K562 (cell line): ENCODE measurements at regions not wholly inside any gene's neighbourhood (a gene's known extent, or its start where the extent isn't known, plus 50 kb on each side); places are given as distances from the start of the nearest gene placed in this dataset.

Source experiments
- ATAC-seq: fragments of 200-7000 bp; cut with Tn5 transposase; 3 replicates; pipeline ENCODE4 v1.9.1; 2020; ENCODE audit warnings: moderate library complexity
- BruUV-seq: library from RNA; stranded (reverse); fragments of 400-500 nt; replicated peaks from 2 replicates; lab custom pipeline; 2021; lab: Mats Ljungman, UMichigan
- CTCF ChIA-PET: fragments of 300-600 bp; formaldehyde crosslinking; extraction: SDS; loops from one replicate; lab custom pipeline; 2021; ENCODE audit warnings: low intra/inter-chr PET ratio; lab: Yijun Ruan, JAX
- POLR2A ChIA-PET: fragments of 300-600, 350-650 bp; sonication (Branson Sonifier 250); formaldehyde crosslinking; extraction: SDS; loops from one replicate; lab custom pipeline; 2021; ENCODE audit warnings: antibody characterized with exemption, inconsistent platforms; lab: Yijun Ruan, JAX
- DNase-seq, 4 experiments: peaks; one replicate each; pipeline versions ENCODE4 v3.0.0 to v3.0.0-alpha.2; 2011 to 2018; ENCODE audit warnings: low spot score in 3 of 4, mixed read lengths in 3 of 4; ENCODE audit errors: extremely low read depth in 1 of 4
- FAIRE-seq: peaks from 2 replicates; lab custom pipeline; 2011; peaks lifted over from hg19 to GRCh38; lab: Jason Lieb, UNC
- H2AFZ ChIP-seq: 2 replicates; pipeline ENCODE4 v1.6.0; 2011; ENCODE audit warnings: low read depth, low read length, control low read depth, inconsistent platforms
- H3K27ac ChIP-seq: fragments of 200-600 bp; 3 replicates; pipeline ENCODE4 v1.8.0; 2011; ENCODE audit warnings: low read depth, mild to moderate bottlenecking, control low read depth, inconsistent platforms, low read length, moderate library complexity, mixed read lengths; ENCODE audit errors: extremely low read depth
- H3K27me3 ChIP-seq, 2 experiments: fragments of 300-600 bp in 1 of 2; 2 replicates in 1 of 2; 3 replicates in 1 of 2; pipeline versions ENCODE4 v1.6.0 to v1.8.0; 2011; ENCODE audit warnings: inconsistent platforms in 2 of 2, low read length in 2 of 2, mild to moderate bottlenecking in 1 of 2, mixed read lengths in 1 of 2, moderate library complexity in 1 of 2; ENCODE audit not compliant: control insufficient read depth in 2 of 2, insufficient read depth in 2 of 2
- H3K36me3 ChIP-seq: fragments of 300-600 bp; 3 replicates; pipeline ENCODE4 v1.8.0; 2011; ENCODE audit warnings: mild to moderate bottlenecking, low read length, inconsistent platforms; ENCODE audit not compliant: control insufficient read depth, insufficient read depth
- H3K4me1 ChIP-seq, 2 experiments: fragments of 200-600 bp in 1 of 2; replicated peaks in 1 of 2; 2 replicates in 1 of 2; 3 replicates in 1 of 2; pipeline versions ENCODE4 v1.5.1 to v1.8.0; 2011; ENCODE audit warnings: inconsistent platforms in 2 of 2, low read length in 2 of 2, mild to moderate bottlenecking in 1 of 2, mixed read lengths in 1 of 2, moderate library complexity in 1 of 2; ENCODE audit not compliant: control insufficient read depth in 2 of 2, insufficient read depth in 2 of 2
- H3K4me2 ChIP-seq: 2 replicates; pipeline ENCODE4 v1.6.1; 2011; ENCODE audit warnings: low read length, control low read depth, inconsistent platforms, mixed read lengths; ENCODE audit not compliant: insufficient read depth
- H3K4me3 ChIP-seq: fragments of 200-600 bp; sonication (generic), shearing (Covaris generic); 2 replicates; pipeline ENCODE4 v1.5.1; 2016; ENCODE audit warnings: control low read depth, inconsistent platforms
- H3K79me2 ChIP-seq: fragments of 200-600 bp; 3 replicates; pipeline ENCODE4 v1.8.0; 2011; ENCODE audit warnings: low read length, inconsistent platforms; ENCODE audit not compliant: control insufficient read depth, insufficient read depth
- H3K9ac ChIP-seq, 2 experiments: 2 replicates each; pipeline versions ENCODE4 v1.6.0 to v1.6.1; 2011; ENCODE audit warnings: low read depth in 2 of 2, low read length in 2 of 2, control low read depth in 1 of 2, inconsistent platforms in 1 of 2, mild to moderate bottlenecking in 1 of 2, mixed read lengths in 1 of 2; ENCODE audit not compliant: insufficient read depth in 1 of 2
- H3K9me1 ChIP-seq: one replicate; pipeline ENCODE4 v1.6.0; 2011; ENCODE audit warnings: inconsistent platforms, mild to moderate bottlenecking, low read length, moderate library complexity; ENCODE audit not compliant: control insufficient read depth, insufficient read depth
- H3K9me3 ChIP-seq: replicated peaks from 2 replicates; pipeline ENCODE4 v1.5.1; 2011; ENCODE audit warnings: low read depth, low read length, inconsistent platforms; ENCODE audit not compliant: control insufficient read depth, insufficient read depth
- H4K20me1 ChIP-seq: replicated peaks from 2 replicates; pipeline ENCODE4 v1.6.1; 2011; ENCODE audit warnings: low read length, inconsistent platforms, mixed read lengths; ENCODE audit not compliant: control insufficient read depth, insufficient read depth
- E2F4 ChIP-seq: sonication (generic); formaldehyde crosslinking; IDR thresholded peaks from 2 replicates; pipeline ENCODE4 v1.8.0; 2022; ENCODE audit warnings: mild to moderate bottlenecking, low read depth, missing genetic modification reagents
- ESRRB ChIP-seq: fragments of 250-450 bp; sonication (Bioruptor Pico); IDR thresholded peaks from 2 replicates; pipeline ENCODE4 v1.5.0; 2020; ENCODE audit warnings: mild to moderate bottlenecking, moderate library complexity, borderline replicate concordance
- FIP1L1 ChIP-seq: fragments of 200-400 bp; formaldehyde crosslinking; IDR thresholded peaks from 2 replicates; pipeline ENCODE4 v1.6.1; 2018; ENCODE audit warnings: mild to moderate bottlenecking, low read depth, low read length; ENCODE audit not compliant: poor library complexity, severe bottlenecking
- FOXK2 ChIP-seq, 2 experiments: fragments of 450-650 bp; IDR thresholded peaks in 1 of 2; conservative IDR thresholded peaks in 1 of 2; 2 replicates each; pipeline ENCODE4 v1.6.1; 2016; ENCODE audit warnings: low read depth in 2 of 2, mild to moderate bottlenecking in 1 of 2
- HCFC1 ChIP-seq: IDR thresholded peaks from 2 replicates; pipeline ENCODE4 v1.6.1; 2012; ENCODE audit warnings: low read depth, low read length, improper control_type of control experiment
- HLTF ChIP-seq: fragments of 450-650 bp; IDR thresholded peaks from 2 replicates; pipeline ENCODE4 v1.6.1; 2016
- KDM5B ChIP-seq: fragments of 200-600 bp; sonication (generic); IDR thresholded peaks from 2 replicates; pipeline ENCODE4 v1.6.1; 2012; ENCODE audit warnings: low read depth, mild to moderate bottlenecking, moderate library complexity, low read length, control low read depth, inconsistent platforms; ENCODE audit not compliant: insufficient replicate concordance
- LEF1 ChIP-seq: fragments of 450-650 bp; IDR thresholded peaks from 2 replicates; pipeline ENCODE4 v1.6.1; 2016; ENCODE audit warnings: mild to moderate bottlenecking
- NRF1 ChIP-seq, 2 experiments: fragments of 450-650 bp; IDR thresholded peaks in 1 of 2; conservative IDR thresholded peaks in 1 of 2; 2 replicates each; pipeline ENCODE4 v1.6.1; 2014; ENCODE audit warnings: mild to moderate bottlenecking in 2 of 2
- ZNF174 ChIP-seq: fragments of 250-450 bp; sonication (Bioruptor Pico); IDR thresholded peaks from 2 replicates; pipeline ENCODE4 v1.4.0; 2020; ENCODE audit warnings: mild to moderate bottlenecking
- ZNF324 ChIP-seq: fragments of 250-450 bp; sonication (Bioruptor Pico); IDR thresholded peaks from 2 replicates; pipeline ENCODE4 v1.4.0; 2020; ENCODE audit warnings: mild to moderate bottlenecking
- ZNF436 ChIP-seq: fragments of 250-450, 450-650 bp; sonication (Bioruptor Pico); formaldehyde crosslinking; IDR thresholded peaks from 2 replicates; pipeline ENCODE4 v1.7.0; 2020; ENCODE audit warnings: mild to moderate bottlenecking
- WGBS: fragments of 100-300 bp; shearing (Covaris generic); methylation state at CpG from one replicate; pipeline ENCODE4 v1.1.6; 2016; ENCODE audit warnings: low coverage, mixed read lengths; ENCODE audit not compliant: insufficient coverage; ENCODE audit errors: missing lambda C conversion rate; 5-methylcytosine and 5-hydroxymethylcytosine counted together
- in situ Hi-C: fragments of 300-500 bp; cut with MboI; formaldehyde crosslinking; loops from 4 replicates; pipeline ENCODE4 v1.15.0; 2018; ENCODE audit warnings: inconsistent platforms, mixed read lengths
- intact Hi-C: fragments of 100-400 bp; cut with micrococcal nuclease; formaldehyde crosslinking; loops from 2 replicates; pipeline ENCODE4 v1.14.2; 2022
- TF ChIP-seq, protein P1 (sequence below): fragments of 450-650 bp; formaldehyde crosslinking; IDR thresholded peaks from 2 replicates; pipeline ENCODE4 v1.4.0; 2020; ENCODE audit warnings: mild to moderate bottlenecking, moderate library complexity

GRCh38 chr1:221832617-221833016 lies 90.7 kb upstream of the DUSP10 start:
- no peak overlapping the region for H3K27ac ChIP-seq
- intact Hi-C loops: no loop called here
- POLR2A ChIA-PET: no interaction called here
- no peak overlapping the region for H3K4me3 ChIP-seq
- BruUV-seq: no TSS peak
- CTCF ChIA-PET: no interaction called here
- H3K9me3 ChIP-seq: no peaks in the 10 kb centered on the region
- H3K79me2 ChIP-seq: no peaks in the 10 kb centered on the region
- in situ Hi-C loops: no loop called here
- no peaks in the 10 kb centered on the region for H3K4me1 ChIP-seq
- H3K36me3 ChIP-seq: no peaks in the 10 kb centered on the region
- no peaks in the 10 kb centered on the region for H3K9me1 ChIP-seq
- H3K27me3 ChIP-seq: peaks cover 0 to 2% of the 10 kb centered on the region in 2 experiments; a peak in 2 of 5 replicates
- WGBS: 3% methylated on average over 2 of the region's 2 CpGs
- no peak for ATAC-seq
- no peak overlapping the region for H2AFZ ChIP-seq
- no peak overlapping the region for H3K9ac ChIP-seq
- no peaks in the 10 kb centered on the region for H4K20me1 ChIP-seq
- TF ChIP-seq KDM5B: no peak
- TF ChIP-seq NRF1 (conservative IDR thresholded peaks at IDR 0.05 in 1 of 2, IDR thresholded peaks at IDR 0.05 in 1 of 2): no peak
- TF ChIP-seq HLTF: no peak
- no peak for TF ChIP-seq FIP1L1
- no peak for TF ChIP-seq ZNF324 (CRISPR knock-in tag)
- TF ChIP-seq ESRRB: no peak
- no peak for TF ChIP-seq E2F4 (CRISPR knock-in tag)
- no peak for TF ChIP-seq ZNF174 (CRISPR knock-in tag)
- no peak for TF ChIP-seq ZNF436
- no peak for TF ChIP-seq HCFC1
- TF ChIP-seq, protein P1, sequence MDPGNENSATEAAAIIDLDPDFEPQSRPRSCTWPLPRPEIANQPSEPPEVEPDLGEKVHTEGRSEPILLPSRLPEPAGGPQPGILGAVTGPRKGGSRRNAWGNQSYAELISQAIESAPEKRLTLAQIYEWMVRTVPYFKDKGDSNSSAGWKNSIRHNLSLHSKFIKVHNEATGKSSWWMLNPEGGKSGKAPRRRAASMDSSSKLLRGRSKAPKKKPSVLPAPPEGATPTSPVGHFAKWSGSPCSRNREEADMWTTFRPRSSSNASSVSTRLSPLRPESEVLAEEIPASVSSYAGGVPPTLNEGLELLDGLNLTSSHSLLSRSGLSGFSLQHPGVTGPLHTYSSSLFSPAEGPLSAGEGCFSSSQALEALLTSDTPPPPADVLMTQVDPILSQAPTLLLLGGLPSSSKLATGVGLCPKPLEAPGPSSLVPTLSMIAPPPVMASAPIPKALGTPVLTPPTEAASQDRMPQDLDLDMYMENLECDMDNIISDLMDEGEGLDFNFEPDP (CRISPR knock-in tag): no peak
- no peak for TF ChIP-seq LEF1
- TF ChIP-seq FOXK2 (conservative IDR thresholded peaks at IDR 0.05 in 1 of 2, IDR thresholded peaks at IDR 0.05 in 1 of 2; ENCODE audit: low read depth in 2 of 2): no peak
- H3K4me2 ChIP-seq: no peak overlapping the region
- no peak for FAIRE-seq
- DNase-seq: no peak
